Kidney (tissue), 13 donors: ENCODE measurements at regions not wholly inside any gene's neighbourhood (a gene's known extent, or its start where the extent isn't known, plus 50 kb on each side); places are given as distances from the start of the nearest gene placed in this dataset.

Experiments
- DNase-seq, 5 donors: peaks; one replicate each; pipeline ENCODE4 v3.0.0-alpha.2; 2013 to 2020
- FAIRE-seq: peaks from 2 replicates; lab custom pipeline; 2012; peaks lifted over from hg19 to GRCh38; lab: Jason Lieb, UNC
- H3K27ac ChIP-seq, 2 donors: one replicate each; pipeline ENCODE4 v1.7.0; 2013; ENCODE audit warnings: low read depth in 2 of 2, low read length in 2 of 2, inconsistent platforms in 1 of 2
- H3K27me3 ChIP-seq: one replicate; pipeline ENCODE4 v1.7.1; 2013; ENCODE audit warnings: low read length, inconsistent platforms; ENCODE audit not compliant: control insufficient read depth, insufficient read depth
- H3K36me3 ChIP-seq, 3 donors: one replicate each; pipeline versions ENCODE4 v1.7.0 to v1.7.1; 2013; ENCODE audit warnings: low read length in 3 of 3, control low read depth in 1 of 3, inconsistent platforms in 1 of 3; ENCODE audit not compliant: insufficient read depth in 3 of 3, control insufficient read depth in 2 of 3
- H3K4me1 ChIP-seq, 3 donors: one replicate each; pipeline versions ENCODE4 v1.7.0 to v1.7.1; 2013; ENCODE audit warnings: low read length in 3 of 3, inconsistent platforms in 1 of 3, low read depth in 1 of 3; ENCODE audit not compliant: control insufficient read depth in 2 of 3, insufficient read depth in 2 of 3
- H3K4me3 ChIP-seq, 3 donors: one replicate each; pipeline versions ENCODE4 v1.7.0 to v1.8.1; 2013; ENCODE audit warnings: low read length in 3 of 3, control low read depth in 1 of 3, inconsistent platforms in 1 of 3
- H3K9ac ChIP-seq, 3 donors: one replicate each; pipeline versions ENCODE4 v1.7.0 to v1.7.1; 2013; ENCODE audit warnings: low read length in 3 of 3, control low read depth in 1 of 3, inconsistent platforms in 1 of 3
- H3K9me3 ChIP-seq, 3 donors: one replicate each; pipeline versions ENCODE4 v1.7.0 to v1.7.1; 2013; ENCODE audit warnings: low read length in 3 of 3, control low read depth in 1 of 3, inconsistent platforms in 1 of 3; ENCODE audit not compliant: control insufficient read depth in 2 of 3, insufficient read depth in 1 of 3
- CTCF ChIP-seq: IDR thresholded peaks from 3 replicates; pipeline ENCODE4 v1.5.1; 2012; ENCODE audit warnings: mild to moderate bottlenecking, moderate library complexity, borderline replicate concordance; ENCODE audit not compliant: insufficient read depth; ENCODE audit errors: extremely low read depth
- intact Hi-C: fragments of 100-400 bp; cut with DNase I; formaldehyde crosslinking; loops from one replicate; pipeline ENCODE4 v1.11.1; 2022
- donor health status: control.
- donor health status: control.
- donor health status: control.
- donor health status: control.
- donor health status: control.
- donor health status: DM: yes; HTN: yes; CAD: no.
- donor health status: Normal renal cell carcinoma (clear cell type).

GRCh38 chrX:40908026-40908425 lies 172.7 kb upstream of the MED14 start:
- no peak for TF ChIP-seq CTCF
- FAIRE-seq = no peak
- intact Hi-C loops = no loop called here

GRCh38 chrX:40908857-40909475 lies 173.6 kb upstream of the MED14 start:
- no peak overlapping the region for H3K9ac ChIP-seq
- DNase-seq (no peak), FAIRE-seq (no peak)
- no peak for TF ChIP-seq CTCF
- no peaks in the 10 kb centered on the region for H3K4me1 ChIP-seq
- no peaks in the 10 kb centered on the region for H3K36me3 ChIP-seq
- H3K27me3 ChIP-seq = no peaks in the 10 kb centered on the region
- no peak overlapping the region for H3K27ac ChIP-seq
- intact Hi-C loops = no loop called here
- no peak overlapping the region for H3K4me3 ChIP-seq
- no peaks in the 10 kb centered on the region for H3K9me3 ChIP-seq

More at GRCh38 chrX:40908026-40908425, 172.7 kb upstream of the MED14 start:
- Histone ChIP-seq H3K9me3 (no peaks in the 10 kb centered on the region), H3K27ac (no peak overlapping the region), H3K9ac (no peak overlapping the region), H3K36me3 (no peaks in the 10 kb centered on the region), H3K4me3 (no peak overlapping the region), H3K4me1 (no peaks in the 10 kb centered on the region), H3K27me3 (no peaks in the 10 kb centered on the region)
- no peak for DNase-seq

GRCh38 chrX:40912166-40912565 lies 173.1 kb upstream of the USP9X start:
- DNase-seq (no peak), FAIRE-seq (no peak)
- intact Hi-C loops = no loop called here
- no peaks in the 10 kb centered on the region for H3K9me3 ChIP-seq
- no peak for TF ChIP-seq CTCF
- no peak overlapping the region for H3K27ac ChIP-seq
- H3K36me3 ChIP-seq = no peaks in the 10 kb centered on the region
- no peak overlapping the region for H3K4me3 ChIP-seq
- H3K27me3 ChIP-seq = no peaks in the 10 kb centered on the region
- H3K4me1 ChIP-seq = no peaks in the 10 kb centered on the region
- H3K9ac ChIP-seq = no peak overlapping the region

GRCh38 chrX:40912576-40912975 lies 172.7 kb upstream of the USP9X start:
- DNase-seq (no peak), FAIRE-seq (no peak)
- Histone ChIP-seq H3K4me1 (no peaks in the 10 kb centered on the region), H3K36me3 (no peaks in the 10 kb centered on the region), H3K27me3 (no peaks in the 10 kb centered on the region), H3K9me3 (no peaks in the 10 kb centered on the region), H3K9ac (no peak overlapping the region), H3K27ac (no peak overlapping the region), H3K4me3 (no peak overlapping the region)
- intact Hi-C loops = no loop called here
- no peak for TF ChIP-seq CTCF
